NCI-H2227 treated with DMSO at 0.1 percent for 48 hours (cell line): ENCODE measurements at regions not wholly inside any gene's neighbourhood (a gene's known extent, or its start where the extent isn't known, plus 50 kb on each side); places are given as distances from the start of the nearest gene placed in this dataset.
"Not testable (repeated sequence)": the region's sequence is repeated elsewhere in the genome, so short reads cannot be mapped to it uniquely, and the experiment has no call there.

Source experiments
- DNase-seq: peaks from one replicate; lab custom pipeline; 2025; lab: John Stamatoyannopoulos, UW

DNA sequence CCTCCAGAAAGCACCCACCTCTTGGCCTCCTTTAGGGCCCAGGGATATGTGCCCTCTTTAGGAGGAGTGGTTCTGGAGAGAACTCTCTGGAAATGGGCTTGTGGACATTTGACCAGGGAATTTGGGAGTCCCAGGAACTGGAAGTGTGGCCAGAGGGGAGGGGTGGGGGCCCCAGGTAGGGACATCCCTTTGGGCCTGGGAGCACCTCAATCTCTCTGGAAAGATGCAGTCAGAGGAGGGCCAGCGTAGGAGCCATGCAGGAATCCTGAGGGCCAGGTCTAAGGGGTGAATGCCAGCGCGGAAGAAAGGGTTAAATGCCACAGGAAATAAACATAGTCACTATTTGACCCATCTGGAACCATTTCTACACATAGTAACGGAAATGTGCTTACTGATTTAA is 50.3 kb upstream of the ITGA11 start:
- DNase-seq: no peak

- DNase-seq: no peak
These were observed 51.2 kb upstream of the ITGA11 start for GRCh38 chr15:68483165-68483564.

- no peak for DNase-seq
These were observed 52.3 kb upstream of the ITGA11 start for GRCh38 chr15:68484220-68484619.

GRCh38 chr15:68484696-68485400 is 52.9 kb upstream of the ITGA11 start:
- no peak for DNase-seq

DNA sequence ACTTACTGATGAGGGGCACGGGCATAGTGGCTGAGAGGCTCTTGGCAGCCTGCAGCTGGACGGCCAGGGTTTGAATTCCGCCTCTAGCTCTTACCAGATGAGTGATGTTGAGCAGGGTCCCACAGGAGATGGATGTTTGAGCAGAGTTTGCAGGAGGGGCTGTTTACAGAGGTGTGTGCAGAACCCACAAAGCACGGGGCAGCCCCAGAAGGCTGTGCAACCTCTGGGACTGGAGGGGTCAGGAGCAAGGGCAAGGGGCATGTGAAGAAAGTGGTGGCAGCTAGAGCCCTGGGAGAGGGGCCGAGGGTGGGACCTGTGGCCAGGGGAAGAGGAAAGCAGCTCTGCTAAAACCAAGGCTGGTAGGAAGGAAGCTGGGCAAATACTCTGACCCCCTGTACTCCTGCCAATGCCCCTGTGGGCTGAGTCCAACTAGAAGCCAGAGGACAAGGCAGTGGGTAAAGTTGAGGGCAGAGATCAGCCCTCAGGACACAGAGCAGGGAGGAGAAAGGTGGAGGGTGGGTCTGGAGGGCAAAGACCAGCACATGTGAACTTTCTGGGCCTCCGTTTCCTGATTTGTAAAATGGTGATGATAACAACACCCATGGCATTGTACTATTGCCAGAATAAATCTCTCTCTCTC is 53.9 kb upstream of the ITGA11 start:
- DNase-seq: no peak

DNA sequence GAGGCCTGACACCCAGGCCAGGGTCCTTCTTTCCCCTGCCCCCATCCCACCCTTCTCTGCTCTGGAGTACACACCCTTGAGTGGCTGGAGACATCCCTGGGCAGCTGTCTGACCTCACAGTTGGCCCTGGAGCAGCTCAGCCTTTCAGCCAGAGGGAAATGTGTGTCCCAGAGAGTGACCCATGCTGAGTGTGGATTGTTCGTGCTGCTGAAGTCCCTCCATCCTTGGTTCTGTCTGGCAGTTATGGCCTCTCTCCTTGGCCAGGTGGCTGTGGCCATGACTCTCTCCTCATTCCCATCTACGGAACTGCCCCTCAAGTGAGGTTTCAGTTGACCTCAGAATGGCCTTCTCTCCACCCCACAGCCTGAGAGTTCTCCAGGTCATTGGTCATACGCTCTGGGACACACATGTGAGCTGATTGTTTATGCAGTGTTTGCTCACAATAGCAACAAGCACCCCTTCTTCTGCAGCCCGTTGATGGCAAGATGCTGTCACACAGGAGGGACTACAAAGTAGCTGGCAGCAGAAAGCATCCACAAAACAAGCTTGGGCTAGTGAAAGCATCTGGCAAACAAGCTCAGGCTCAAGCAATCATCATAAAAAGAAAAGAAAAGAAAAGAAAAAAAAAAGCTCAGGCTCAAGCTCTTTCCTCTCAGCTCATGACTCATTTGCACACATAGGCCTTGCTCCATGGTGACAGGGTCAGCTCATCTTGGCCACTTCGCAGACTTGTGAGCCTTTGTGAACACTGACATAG is 55.3 kb upstream of the ITGA11 start:
- no peak for DNase-seq

DNA sequence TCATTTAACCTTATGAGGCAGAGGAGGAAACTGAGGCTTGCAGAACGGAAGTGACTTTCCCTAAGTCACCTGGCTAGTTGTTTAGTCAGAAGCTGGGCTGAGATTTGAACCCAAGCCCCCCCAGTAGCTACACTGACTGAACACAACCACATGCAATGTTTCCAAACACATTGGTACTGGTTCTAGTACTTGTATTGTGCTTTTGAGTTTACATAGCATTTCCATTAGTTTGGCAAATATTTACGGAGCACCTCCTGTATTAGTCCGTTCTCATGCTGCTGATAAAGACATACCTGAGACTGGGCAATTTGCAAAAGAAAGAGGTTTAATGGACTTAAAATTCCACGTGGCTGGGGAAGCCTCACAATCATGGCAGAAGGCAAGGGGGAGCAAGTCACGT is 56.3 kb upstream of the ITGA11 start:
- no peak for DNase-seq

- no peak for DNase-seq
These were observed 57.0 kb upstream of the ITGA11 start for GRCh38 chr15:68488966-68489365.

DNA sequence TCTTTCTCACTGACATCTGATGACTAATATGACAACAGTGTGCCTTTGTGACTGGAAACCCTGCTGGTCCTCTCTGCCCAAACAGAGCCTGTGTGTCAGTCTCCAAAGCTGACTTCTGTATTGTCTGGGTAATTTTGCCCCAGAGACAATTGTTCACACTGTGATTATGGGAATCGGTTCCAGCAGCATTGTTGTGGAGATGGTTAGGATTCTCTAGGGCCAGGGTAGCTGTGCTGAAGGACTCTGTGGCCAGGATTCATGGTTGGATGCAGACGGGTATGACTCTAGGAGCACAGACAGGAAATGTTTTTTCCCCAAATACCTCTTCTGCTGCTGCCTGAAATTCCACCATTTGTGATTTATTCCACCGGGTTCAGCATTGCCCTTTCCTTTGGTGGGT is 57.5 kb upstream of the ITGA11 start:
- no peak for DNase-seq

DNA sequence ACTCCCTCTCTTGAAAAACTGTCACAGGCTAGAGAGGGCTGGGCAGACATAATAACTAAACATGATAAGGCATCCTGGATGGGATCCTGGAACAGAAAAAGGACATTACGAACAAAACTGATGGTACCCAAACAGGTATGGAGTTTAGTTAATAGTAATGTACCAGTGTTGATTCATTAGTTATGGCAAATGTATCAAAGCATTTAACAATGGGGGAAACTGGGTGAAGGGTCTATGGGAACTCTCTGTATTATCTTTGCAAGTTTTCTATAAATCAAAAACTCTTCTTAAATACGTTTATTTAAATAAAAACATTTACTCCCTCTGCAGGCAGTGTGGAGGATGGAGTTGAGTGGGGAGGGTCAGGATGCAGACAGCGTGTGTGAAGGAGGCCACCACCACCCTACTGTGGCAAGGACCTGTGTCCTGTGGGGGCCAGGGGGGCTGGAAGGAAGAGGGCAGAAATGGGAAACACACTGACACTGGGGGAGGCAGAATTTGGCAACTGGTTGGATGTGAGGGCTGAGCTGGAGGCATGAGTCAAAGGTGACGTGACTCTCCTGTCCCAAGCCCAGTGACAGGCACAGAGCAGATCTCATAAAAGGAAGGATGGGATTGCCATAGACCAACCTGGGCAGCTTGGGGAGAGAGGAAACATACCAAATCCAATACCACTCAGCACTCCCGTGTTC is 59.6 kb upstream of the ITGA11 start:
- no peak for DNase-seq

- no peak for DNase-seq
These were observed 60.9 kb upstream of the ITGA11 start for GRCh38 chr15:68492855-68493254.

DNA sequence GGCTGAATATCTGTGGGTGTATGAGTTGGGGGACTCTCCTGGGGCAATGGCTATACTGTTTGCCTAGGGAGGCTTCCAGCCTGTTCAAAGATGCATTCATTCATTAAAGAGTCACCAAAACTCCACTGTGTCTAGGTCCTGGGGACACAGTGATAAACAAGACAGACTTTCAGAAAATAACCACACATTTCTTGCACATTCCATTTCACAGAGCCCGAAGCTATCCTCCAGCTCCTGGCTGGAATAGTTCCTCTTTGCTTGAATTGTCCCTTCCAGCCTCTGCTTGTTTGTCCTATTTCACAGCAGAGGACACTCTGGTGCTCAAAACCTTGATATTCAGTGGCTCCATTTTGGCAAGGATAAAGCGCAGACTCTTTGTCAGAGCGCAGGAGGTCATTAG is 61.7 kb upstream of the ITGA11 start:
- DNase-seq: no peak

DNA sequence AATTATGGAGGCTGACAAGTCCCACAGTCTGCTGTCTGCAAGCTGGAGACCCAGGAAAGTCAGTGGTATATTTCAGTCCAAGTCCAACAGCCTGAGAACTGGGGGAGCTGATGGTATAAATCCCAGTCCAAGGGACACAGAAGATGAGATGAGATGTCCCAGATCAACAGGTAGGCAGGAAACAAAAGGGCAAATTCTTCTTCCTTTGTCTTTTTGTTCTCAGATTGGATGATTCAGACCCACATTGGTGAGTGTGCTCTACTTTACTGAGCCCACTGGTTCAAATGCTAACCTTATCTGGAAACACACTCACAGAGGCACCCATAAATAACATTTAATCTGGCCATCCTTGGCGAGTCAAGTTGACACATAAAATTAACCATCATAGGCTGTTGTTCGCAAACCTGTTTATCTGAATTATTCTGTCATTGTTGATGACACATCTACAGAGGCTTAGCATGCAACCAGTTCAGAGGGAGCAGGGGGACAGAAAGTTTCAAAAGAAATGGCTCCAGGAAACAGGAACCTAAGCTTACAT is 62.7 kb upstream of the ITGA11 start:
- DNase-seq: no peak

GRCh38 chr15:68495221-68495950 is 63.4 kb upstream of the ITGA11 start:
- no peak for DNase-seq

DNA sequence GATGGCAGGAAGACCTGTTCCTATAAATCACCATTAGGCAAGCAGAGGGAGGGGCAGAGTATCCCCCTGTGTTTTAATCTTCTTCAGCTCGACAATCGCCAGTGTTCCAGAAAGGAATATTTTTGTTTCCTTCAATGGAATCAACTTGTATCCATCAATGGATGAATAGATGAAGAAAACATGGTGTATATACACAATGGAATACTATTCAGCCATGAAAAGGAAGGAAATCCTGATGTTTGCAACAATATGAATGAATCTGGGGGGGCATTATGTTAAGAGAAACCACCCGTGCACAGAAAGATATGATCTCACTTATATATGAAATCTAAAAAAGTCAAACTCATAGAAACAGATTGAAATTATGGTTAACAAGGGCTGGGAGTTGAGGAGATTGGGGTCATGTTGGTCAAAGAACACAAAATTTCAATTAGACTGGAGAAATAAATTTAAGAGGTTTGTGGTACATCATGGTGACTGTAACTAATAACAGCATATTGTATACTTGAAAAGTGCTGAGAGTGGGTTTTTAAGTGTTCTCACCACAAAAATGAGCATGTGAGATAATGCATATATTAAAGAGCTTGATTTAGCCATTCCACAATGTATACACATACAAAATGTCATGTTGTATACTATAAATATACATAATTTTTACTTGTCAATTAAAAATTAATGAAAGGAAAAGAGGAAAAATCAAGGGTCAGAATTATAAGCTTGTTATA is 64.2 kb upstream of the ITGA11 start:
- DNase-seq: no peak

- not testable (repeated sequence) for DNase-seq
These were observed 64.8 kb upstream of the ITGA11 start for GRCh38 chr15:68496751-68497150.

DNA sequence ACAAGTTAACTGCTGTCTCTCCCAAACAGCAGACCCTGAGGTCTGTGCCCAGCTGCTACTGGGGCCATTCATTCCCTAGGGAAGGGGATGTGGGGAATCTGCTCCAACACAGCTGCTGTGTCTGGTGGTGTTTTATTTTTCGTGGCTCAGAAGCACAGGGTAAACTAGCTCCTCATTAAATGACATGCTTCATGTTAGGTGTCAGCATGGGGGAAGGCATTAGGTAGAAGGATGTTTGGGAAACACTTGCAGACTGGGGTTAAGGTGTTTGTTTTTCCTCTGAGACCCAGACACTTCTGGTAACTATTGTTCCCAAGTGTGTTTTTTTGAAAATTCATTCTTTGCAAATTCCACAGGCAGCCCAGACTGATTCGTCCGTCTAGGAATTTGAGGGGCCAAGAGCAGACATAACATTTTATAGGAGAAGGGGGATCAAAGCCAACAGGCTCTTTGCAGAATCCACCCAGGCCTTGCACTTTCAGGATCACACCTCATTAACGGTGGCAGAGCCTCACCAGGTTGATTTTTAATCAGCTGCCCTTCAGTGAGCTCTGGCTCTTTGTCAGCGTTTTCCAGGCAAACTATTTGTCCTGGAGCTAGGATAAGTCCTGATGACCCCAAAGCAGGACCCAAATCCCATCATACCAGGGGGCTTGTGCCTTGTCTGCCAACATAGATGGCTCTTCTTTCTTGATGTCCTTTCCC is 65.4 kb upstream of the ITGA11 start:
- no peak for DNase-seq

GRCh38 chr15:68498076-68498475 is 66.1 kb upstream of the ITGA11 start:
- no peak for DNase-seq

- no peak for DNase-seq
These were observed 67.8 kb upstream of the ITGA11 start for GRCh38 chr15:68499620-68500312.
